ENCODE measurements at regions not wholly inside any gene's neighbourhood (a gene's known extent, or its start where the extent isn't known, plus 50 kb on each side); places are given as distances from the start of the nearest gene placed in this dataset.

- TF ChIP-seq CTCF (IDR thresholded peaks at IDR 0.05; ENCODE audit: poor library complexity), result no peak
- no peak for TF ChIP-seq EZH2 (IDR thresholded peaks at IDR 0.05; ENCODE audit: borderline replicate concordance)
- TF ChIP-seq EZH2phosphoT487 (IDR thresholded peaks at IDR 0.05; ENCODE audit: low read depth, severe bottlenecking, unreplicated experiment), result no peak
Measured at GRCh38 chr18:59954755-59955156, 55.0 kb downstream of the PMAIP1 start.
